IPS-18a (cell line): ENCODE measurements at regions not wholly inside any gene's neighbourhood (a gene's known extent, or its start where the extent isn't known, plus 50 kb on each side); places are given as distances from the start of the nearest gene placed in this dataset.

Experiments used
- H3K27ac ChIP-seq: one replicate; pipeline ENCODE4 v1.5.1; 2013; ENCODE audit warnings: low read length
- H3K27me3 ChIP-seq: one replicate; pipeline ENCODE4 v1.6.1; 2013; ENCODE audit warnings: mild to moderate bottlenecking, low read length; ENCODE audit not compliant: control insufficient read depth, insufficient read depth
- H3K36me3 ChIP-seq: one replicate; pipeline ENCODE4 v1.6.1; 2013; ENCODE audit warnings: low read depth, low read length; ENCODE audit not compliant: control insufficient read depth
- H3K4me1 ChIP-seq: one replicate; pipeline ENCODE4 v1.6.1; 2013; ENCODE audit warnings: low read depth, low read length; ENCODE audit not compliant: control insufficient read depth
- H3K4me3 ChIP-seq: one replicate; pipeline ENCODE4 v1.5.1; 2013; ENCODE audit warnings: low read length
- H3K9ac ChIP-seq: one replicate; pipeline ENCODE4 v1.6.1; 2013; ENCODE audit warnings: mild to moderate bottlenecking, low read length, moderate library complexity
- H3K9me3 ChIP-seq: one replicate; pipeline ENCODE4 v1.6.1; 2013; ENCODE audit warnings: low read depth, low read length; ENCODE audit not compliant: control insufficient read depth

GRCh38 chr16:86819533-86819892 lies 241.2 kb downstream of the FOXL1 start:
- no peak overlapping the region for H3K4me3 ChIP-seq
- no peaks in the 10 kb centered on the region for H3K27me3 ChIP-seq
- no peak overlapping the region for H3K27ac ChIP-seq
- no peaks in the 10 kb centered on the region for H3K4me1 ChIP-seq
- H3K9ac ChIP-seq, result no peak overlapping the region
- H3K36me3 ChIP-seq, result no peaks in the 10 kb centered on the region
- no peaks in the 10 kb centered on the region for H3K9me3 ChIP-seq

- no peak overlapping the region for H3K9ac ChIP-seq
- H3K27ac ChIP-seq, result no peak overlapping the region
- no peak overlapping the region for H3K4me3 ChIP-seq
- no peaks in the 10 kb centered on the region for H3K9me3 ChIP-seq
- no peaks in the 10 kb centered on the region for H3K27me3 ChIP-seq
- no peaks in the 10 kb centered on the region for H3K36me3 ChIP-seq
- H3K4me1 ChIP-seq, result peaks cover 2% of the 10 kb centered on the region
Observed at GRCh38 chr16:86821895-86822294, 243.5 kb downstream of the FOXL1 start.

GRCh38 chr16:86823125-86823524 lies 244.8 kb downstream of the FOXL1 start:
- Histone ChIP-seq H3K27ac (no peak overlapping the region), H3K27me3 (no peaks in the 10 kb centered on the region), H3K36me3 (no peaks in the 10 kb centered on the region), H3K9ac (no peak overlapping the region), H3K4me3 (no peak overlapping the region), H3K4me1 (peaks cover 9% of the 10 kb centered on the region), H3K9me3 (no peaks in the 10 kb centered on the region)

- no peak overlapping the region for H3K4me3 ChIP-seq
- no peak overlapping the region for H3K27ac ChIP-seq
- H3K4me1 ChIP-seq, result peaks cover 9% of the 10 kb centered on the region
- H3K27me3 ChIP-seq, result no peaks in the 10 kb centered on the region
- no peaks in the 10 kb centered on the region for H3K9me3 ChIP-seq
- H3K9ac ChIP-seq, result no peak overlapping the region
- H3K36me3 ChIP-seq, result no peaks in the 10 kb centered on the region
Observed at GRCh38 chr16:86823888-86824671, 245.7 kb downstream of the FOXL1 start.

GRCh38 chr16:86824751-86825296 lies 246.5 kb downstream of the FOXL1 start:
- Histone ChIP-seq H3K9me3 (no peaks in the 10 kb centered on the region), H3K4me1 (peaks cover 9% of the 10 kb centered on the region), H3K36me3 (no peaks in the 10 kb centered on the region), H3K4me3 (no peak overlapping the region), H3K27me3 (no peaks in the 10 kb centered on the region), H3K9ac (no peak overlapping the region), H3K27ac (no peak overlapping the region)

- Histone ChIP-seq H3K27ac (no peak overlapping the region), H3K36me3 (no peaks in the 10 kb centered on the region), H3K9ac (no peak overlapping the region), H3K4me1 (peaks cover 9% of the 10 kb centered on the region), H3K9me3 (no peaks in the 10 kb centered on the region), H3K27me3 (no peaks in the 10 kb centered on the region), H3K4me3 (no peak overlapping the region)
Observed at GRCh38 chr16:86825631-86826030, 247.3 kb downstream of the FOXL1 start.

GRCh38 chr16:86826941-86827340 lies 248.6 kb downstream of the FOXL1 start:
- peaks cover 9% of the 10 kb centered on the region for H3K4me1 ChIP-seq
- H3K9ac ChIP-seq, result no peak overlapping the region
- no peak overlapping the region for H3K4me3 ChIP-seq
- no peaks in the 10 kb centered on the region for H3K36me3 ChIP-seq
- no peaks in the 10 kb centered on the region for H3K9me3 ChIP-seq
- H3K27me3 ChIP-seq, result no peaks in the 10 kb centered on the region
- no peak overlapping the region for H3K27ac ChIP-seq

GRCh38 chr16:86827521-86827920 lies 249.2 kb downstream of the FOXL1 start:
- no peaks in the 10 kb centered on the region for H3K27me3 ChIP-seq
- H3K9me3 ChIP-seq, result no peaks in the 10 kb centered on the region
- H3K27ac ChIP-seq, result no peak overlapping the region
- H3K9ac ChIP-seq, result no peak overlapping the region
- H3K36me3 ChIP-seq, result no peaks in the 10 kb centered on the region
- peaks cover 9% of the 10 kb centered on the region for H3K4me1 ChIP-seq
- no peak overlapping the region for H3K4me3 ChIP-seq

- H3K27me3 ChIP-seq, result no peaks in the 10 kb centered on the region
- H3K4me1 ChIP-seq, result peaks cover 9% of the 10 kb centered on the region
- H3K36me3 ChIP-seq, result no peaks in the 10 kb centered on the region
- no peak overlapping the region for H3K9ac ChIP-seq
- H3K9me3 ChIP-seq, result no peaks in the 10 kb centered on the region
- H3K4me3 ChIP-seq, result no peak overlapping the region
- no peak overlapping the region for H3K27ac ChIP-seq
Observed at GRCh38 chr16:86828202-86828601, 249.9 kb downstream of the FOXL1 start.

GRCh38 chr16:86828653-86829052 lies 250.3 kb downstream of the FOXL1 start:
- Histone ChIP-seq H3K9ac (no peak overlapping the region), H3K27me3 (no peaks in the 10 kb centered on the region), H3K27ac (no peak overlapping the region), H3K36me3 (no peaks in the 10 kb centered on the region), H3K4me3 (no peak overlapping the region), H3K9me3 (no peaks in the 10 kb centered on the region), H3K4me1 (peaks cover 9% of the 10 kb centered on the region)

GRCh38 chr16:86831366-86831765 lies 253.0 kb downstream of the FOXL1 start:
- H3K27ac ChIP-seq, result no peak overlapping the region
- no peaks in the 10 kb centered on the region for H3K9me3 ChIP-seq
- H3K27me3 ChIP-seq, result no peaks in the 10 kb centered on the region
- peaks cover 9% of the 10 kb centered on the region for H3K4me1 ChIP-seq
- no peaks in the 10 kb centered on the region for H3K36me3 ChIP-seq
- H3K4me3 ChIP-seq, result no peak overlapping the region
- H3K9ac ChIP-seq, result no peak overlapping the region

GRCh38 chr16:86833136-86833535 lies 254.8 kb downstream of the FOXL1 start:
- H3K4me1 ChIP-seq, result no peaks in the 10 kb centered on the region
- no peaks in the 10 kb centered on the region for H3K36me3 ChIP-seq
- no peak overlapping the region for H3K27ac ChIP-seq
- H3K9me3 ChIP-seq, result no peaks in the 10 kb centered on the region
- no peak overlapping the region for H3K9ac ChIP-seq
- H3K27me3 ChIP-seq, result no peaks in the 10 kb centered on the region
- H3K4me3 ChIP-seq, result no peak overlapping the region
